ENCODE measurements at regions not wholly inside any gene's neighbourhood (a gene's known extent, or its start where the extent isn't known, plus 50 kb on each side); places are given as distances from the start of the nearest gene placed in this dataset.

GRCh38 chr12:93167841-93168492 lies 209.8 kb upstream of the NUDT4 start:
- Histone ChIP-seq H3K4me3 (replicated peaks in 1 of 4; ENCODE audit: control extremely low read depth in 1 of 4, insufficient read depth in 1 of 4, low read depth in 3 of 4, low read length in 4 of 4) (peak overlapping the region; percentile 32 to 61 (median 51)), H3K4me2 (ENCODE audit: extremely low read depth, insufficient read depth, low read length) (peak overlapping the region; percentile 88), H2AFZ (ENCODE audit: low read length) (peak overlapping the region; percentile 68)

GRCh38 chr12:93168751-93169150 lies 209.0 kb upstream of the NUDT4 start:
- H3K9me3 ChIP-seq (ENCODE audit: control insufficient read depth, insufficient read depth, low read depth, low read length): no peaks in the 10 kb centered on the region
- no peak for TF ChIP-seq EZH2 (IDR thresholded peaks at IDR 0.05; ENCODE audit: low read length, missing control alignments)
- TF ChIP-seq CTCF (conservative IDR thresholded peaks at IDR 0.05 in 1 of 2, IDR thresholded peaks at IDR 0.05 in 1 of 2; ENCODE audit: low read depth in 1 of 2, low read length in 2 of 2): no peak
- no peak overlapping the region for H2AFZ ChIP-seq (ENCODE audit: low read length)
- H3K27ac ChIP-seq (ENCODE audit: insufficient read depth, low read length): no peak overlapping the region
- no peaks in the 10 kb centered on the region for H3K36me3 ChIP-seq (ENCODE audit: control insufficient read depth, insufficient read depth, low read length)
- H3K27me3 ChIP-seq (ENCODE audit: control insufficient read depth, insufficient read depth, low read length): no peaks in the 10 kb centered on the region
- H3K4me2 ChIP-seq (ENCODE audit: extremely low read depth, insufficient read depth, low read length): no peak overlapping the region
- no peaks in the 10 kb centered on the region for H4K20me1 ChIP-seq (ENCODE audit: control insufficient read depth, extremely low read depth, insufficient read depth, low read length)
- no peak overlapping the region for H3K4me3 ChIP-seq (replicated peaks in 1 of 4; ENCODE audit: control extremely low read depth in 1 of 4, insufficient read depth in 1 of 4, low read depth in 3 of 4, low read length in 4 of 4)
- H3K4me1 ChIP-seq (ENCODE audit: control insufficient read depth, extremely low read depth, insufficient read depth, low read length): peaks cover 8% of the 10 kb centered on the region
- DNase-seq (ENCODE audit: low read depth in 2 of 2): no peak
- no peak overlapping the region for H3K9ac ChIP-seq (ENCODE audit: insufficient read depth, low read length)
- no peaks in the 10 kb centered on the region for H3K79me2 ChIP-seq (ENCODE audit: control insufficient read depth, insufficient read depth, low read length)

More at GRCh38 chr12:93167841-93168492, 209.8 kb upstream of the NUDT4 start:
- TF ChIP-seq EZH2 (IDR thresholded peaks at IDR 0.05; ENCODE audit: low read length, missing control alignments): no peak
- TF ChIP-seq CTCF (conservative IDR thresholded peaks at IDR 0.05 in 1 of 2, IDR thresholded peaks at IDR 0.05 in 1 of 2; ENCODE audit: low read depth in 1 of 2, low read length in 2 of 2): no peak
- no peaks in the 10 kb centered on the region for H3K36me3 ChIP-seq (ENCODE audit: control insufficient read depth, insufficient read depth, low read length)
- H3K4me1 ChIP-seq (ENCODE audit: control insufficient read depth, extremely low read depth, insufficient read depth, low read length): peaks cover 1% of the 10 kb centered on the region
- no peaks in the 10 kb centered on the region for H4K20me1 ChIP-seq (ENCODE audit: control insufficient read depth, extremely low read depth, insufficient read depth, low read length)
- H3K79me2 ChIP-seq (ENCODE audit: control insufficient read depth, insufficient read depth, low read length): no peaks in the 10 kb centered on the region
- no peaks in the 10 kb centered on the region for H3K9me3 ChIP-seq (ENCODE audit: control insufficient read depth, insufficient read depth, low read depth, low read length)
- no peak overlapping the region for H3K27ac ChIP-seq (ENCODE audit: insufficient read depth, low read length)
- peak in 1 of 2 donors; percentile 51 for DNase-seq (ENCODE audit: low read depth in 2 of 2)
- no peak overlapping the region for H3K9ac ChIP-seq (ENCODE audit: insufficient read depth, low read length)
- no peaks in the 10 kb centered on the region for H3K27me3 ChIP-seq (ENCODE audit: control insufficient read depth, insufficient read depth, low read length)

- Histone ChIP-seq H4K20me1 (ENCODE audit: control insufficient read depth, extremely low read depth, insufficient read depth, low read length) (no peaks in the 10 kb centered on the region), H3K4me1 (ENCODE audit: control insufficient read depth, extremely low read depth, insufficient read depth, low read length) (peaks cover 8% of the 10 kb centered on the region), H3K4me2 (ENCODE audit: extremely low read depth, insufficient read depth, low read length) (no peak overlapping the region), H3K4me3 (replicated peaks in 1 of 4; ENCODE audit: control extremely low read depth in 1 of 4, insufficient read depth in 1 of 4, low read depth in 3 of 4, low read length in 4 of 4) (no peak overlapping the region), H3K9ac (ENCODE audit: insufficient read depth, low read length) (no peak overlapping the region), H3K27me3 (ENCODE audit: control insufficient read depth, insufficient read depth, low read length) (no peaks in the 10 kb centered on the region), H3K79me2 (ENCODE audit: control insufficient read depth, insufficient read depth, low read length) (no peaks in the 10 kb centered on the region), H3K9me3 (ENCODE audit: control insufficient read depth, insufficient read depth, low read depth, low read length) (no peaks in the 10 kb centered on the region), H2AFZ (ENCODE audit: low read length) (no peak overlapping the region), H3K36me3 (ENCODE audit: control insufficient read depth, insufficient read depth, low read length) (no peaks in the 10 kb centered on the region), H3K27ac (ENCODE audit: insufficient read depth, low read length) (no peak overlapping the region)
- TF ChIP-seq CTCF (conservative IDR thresholded peaks at IDR 0.05 in 1 of 2, IDR thresholded peaks at IDR 0.05 in 1 of 2; ENCODE audit: low read depth in 1 of 2, low read length in 2 of 2) (no peak), EZH2 (IDR thresholded peaks at IDR 0.05; ENCODE audit: low read length, missing control alignments) (no peak)
- no peak for DNase-seq (ENCODE audit: low read depth in 2 of 2)
Observed at GRCh38 chr12:93169536-93169935, 208.2 kb upstream of the NUDT4 start.
